Nephron progenitor cell (in vitro differentiated cells): ENCODE measurements at regions not wholly inside any gene's neighbourhood (a gene's known extent, or its start where the extent isn't known, plus 50 kb on each side); places are given as distances from the start of the nearest gene placed in this dataset.

Source experiments
- DNase-seq: peaks from one replicate; pipeline ENCODE4 v3.0.0; 2021
- H3K27ac Mint-ChIP-seq: 2 replicates; pipeline ENCODE4 v1.8.0; 2021; ENCODE audit warnings: mild to moderate bottlenecking, moderate library complexity, mixed read lengths
- H3K27me3 Mint-ChIP-seq: 2 replicates; pipeline ENCODE4 v1.8.0; 2021; ENCODE audit warnings: mild to moderate bottlenecking, low read depth, mixed read lengths; ENCODE audit not compliant: poor library complexity
- H3K36me3 Mint-ChIP-seq: 2 replicates; pipeline ENCODE4 v1.8.0; 2021; ENCODE audit warnings: low read depth, mixed read lengths
- H3K4me1 Mint-ChIP-seq: 2 replicates; pipeline ENCODE4 v1.8.0; 2021; ENCODE audit warnings: mixed read lengths
- H3K4me3 Mint-ChIP-seq: 2 replicates; pipeline ENCODE4 v1.8.0; 2021; ENCODE audit warnings: mild to moderate bottlenecking, moderate library complexity, mixed read lengths
- H3K9me3 Mint-ChIP-seq: 2 replicates; pipeline ENCODE4 v1.8.0; 2021; ENCODE audit warnings: mild to moderate bottlenecking, moderate library complexity, mixed read lengths
- TF ChIP-seq, protein P1 (sequence below): fragments of 200-600 bp; sonication (generic); IDR thresholded peaks from 2 replicates; pipeline ENCODE4 v1.5.0; 2021; ENCODE audit warnings: antibody characterized with exemption

DNA sequence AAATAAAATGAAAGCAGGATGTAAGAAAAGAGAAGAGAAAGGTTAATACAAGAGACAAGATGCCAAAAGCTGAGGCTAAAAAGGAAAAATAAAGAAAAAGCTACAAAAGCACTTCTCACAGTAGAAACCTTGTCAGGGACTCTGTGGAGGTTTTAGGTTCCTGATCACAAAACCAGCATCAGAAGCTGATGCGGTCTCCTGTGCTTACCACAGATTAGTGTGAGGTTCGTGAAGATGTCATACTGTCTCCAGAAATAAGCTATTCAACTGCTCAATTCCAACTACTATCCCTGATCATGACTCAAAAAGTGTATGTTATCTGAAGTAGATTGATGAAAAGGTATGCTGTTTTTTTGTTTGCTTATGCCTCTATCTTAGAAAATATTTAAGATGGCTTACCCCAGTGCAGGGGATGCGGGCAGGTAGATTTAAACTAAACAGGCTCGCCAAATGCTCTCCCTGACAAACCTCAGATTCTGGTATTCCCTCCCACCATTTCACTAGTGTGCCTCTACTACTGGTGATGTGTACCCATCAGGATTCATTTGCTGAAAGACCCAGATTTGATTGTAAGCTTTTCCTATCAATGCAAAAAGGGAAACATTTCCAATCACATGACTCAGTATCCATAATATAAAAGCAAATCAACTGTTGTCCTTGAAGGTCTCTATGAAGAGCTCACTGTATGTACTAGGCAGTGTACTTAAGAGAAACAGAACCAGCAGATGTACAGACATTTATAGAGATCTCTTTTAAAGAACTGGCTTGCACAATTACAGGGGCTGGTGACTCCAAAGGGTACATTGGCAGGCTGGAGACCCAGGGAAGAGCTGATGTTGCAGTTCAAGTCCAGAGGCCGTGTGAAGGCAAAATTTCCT lies 169.5 kb upstream of the FOXN3 start:
- Mint-ChIP-seq H3K9me3 (peaks cover 39% of the 10 kb centered on the region), H3K27me3 (peaks cover 2% of the 10 kb centered on the region), H3K27ac (no peak overlapping the region), H3K4me3 (no peak overlapping the region), H3K36me3 (peaks cover 44% of the 10 kb centered on the region), H3K4me1 (no peaks in the 10 kb centered on the region)
- TF ChIP-seq, protein P1, sequence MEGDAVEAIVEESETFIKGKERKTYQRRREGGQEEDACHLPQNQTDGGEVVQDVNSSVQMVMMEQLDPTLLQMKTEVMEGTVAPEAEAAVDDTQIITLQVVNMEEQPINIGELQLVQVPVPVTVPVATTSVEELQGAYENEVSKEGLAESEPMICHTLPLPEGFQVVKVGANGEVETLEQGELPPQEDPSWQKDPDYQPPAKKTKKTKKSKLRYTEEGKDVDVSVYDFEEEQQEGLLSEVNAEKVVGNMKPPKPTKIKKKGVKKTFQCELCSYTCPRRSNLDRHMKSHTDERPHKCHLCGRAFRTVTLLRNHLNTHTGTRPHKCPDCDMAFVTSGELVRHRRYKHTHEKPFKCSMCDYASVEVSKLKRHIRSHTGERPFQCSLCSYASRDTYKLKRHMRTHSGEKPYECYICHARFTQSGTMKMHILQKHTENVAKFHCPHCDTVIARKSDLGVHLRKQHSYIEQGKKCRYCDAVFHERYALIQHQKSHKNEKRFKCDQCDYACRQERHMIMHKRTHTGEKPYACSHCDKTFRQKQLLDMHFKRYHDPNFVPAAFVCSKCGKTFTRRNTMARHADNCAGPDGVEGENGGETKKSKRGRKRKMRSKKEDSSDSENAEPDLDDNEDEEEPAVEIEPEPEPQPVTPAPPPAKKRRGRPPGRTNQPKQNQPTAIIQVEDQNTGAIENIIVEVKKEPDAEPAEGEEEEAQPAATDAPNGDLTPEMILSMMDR: no peak
- DNase-seq: no peak

GRCh38 chr14:89578156-89578555 lies 161.1 kb upstream of the FOXN3 start:
- Mint-ChIP-seq H3K9me3 (peaks cover 12% of the 10 kb centered on the region), H3K27me3 (peaks cover 7% of the 10 kb centered on the region), H3K27ac (peak overlapping the region; percentile 4), H3K4me3 (no peak overlapping the region), H3K36me3 (peaks cover 19% of the 10 kb centered on the region), H3K4me1 (peaks cover 40% of the 10 kb centered on the region)
- TF ChIP-seq, protein P1: no peak
- no peak for DNase-seq

GRCh38 chr14:89576960-89577359 lies 159.9 kb upstream of the FOXN3 start:
- H3K36me3 Mint-ChIP-seq: peaks cover 7% of the 10 kb centered on the region
- peaks cover 40% of the 10 kb centered on the region for H3K4me1 Mint-ChIP-seq
- peak overlapping the region; percentile 32 for H3K4me3 Mint-ChIP-seq
- peak; percentile 8 for DNase-seq
- peaks cover 7% of the 10 kb centered on the region for H3K27me3 Mint-ChIP-seq
- TF ChIP-seq, protein P1: no peak
- H3K27ac Mint-ChIP-seq: no peak overlapping the region
- H3K9me3 Mint-ChIP-seq: peaks cover 4% of the 10 kb centered on the region

GRCh38 chr14:89576145-89576927 lies 159.3 kb upstream of the FOXN3 start:
- Mint-ChIP-seq H3K4me3 (peak overlapping the region; percentile 51), H3K9me3 (no peaks in the 10 kb centered on the region), H3K27me3 (peaks cover 7% of the 10 kb centered on the region), H3K36me3 (peaks cover 1% of the 10 kb centered on the region), H3K27ac (no peak overlapping the region), H3K4me1 (peaks cover 40% of the 10 kb centered on the region)
- TF ChIP-seq, protein P1: no peak
- peak; percentile 27 for DNase-seq

GRCh38 chr14:89575386-89576061 lies 158.5 kb upstream of the FOXN3 start:
- peak overlapping the region; percentile 13 for H3K4me3 Mint-ChIP-seq
- TF ChIP-seq, protein P1: no peak
- H3K27ac Mint-ChIP-seq: no peak overlapping the region
- H3K27me3 Mint-ChIP-seq: peaks cover 7% of the 10 kb centered on the region
- no peaks in the 10 kb centered on the region for H3K9me3 Mint-ChIP-seq
- no peaks in the 10 kb centered on the region for H3K36me3 Mint-ChIP-seq
- H3K4me1 Mint-ChIP-seq: peaks cover 40% of the 10 kb centered on the region
- DNase-seq: no peak
